ENCODE measurements at regions not wholly inside any gene's neighbourhood (a gene's known extent, or its start where the extent isn't known, plus 50 kb on each side); places are given as distances from the start of the nearest gene placed in this dataset.

DNA sequence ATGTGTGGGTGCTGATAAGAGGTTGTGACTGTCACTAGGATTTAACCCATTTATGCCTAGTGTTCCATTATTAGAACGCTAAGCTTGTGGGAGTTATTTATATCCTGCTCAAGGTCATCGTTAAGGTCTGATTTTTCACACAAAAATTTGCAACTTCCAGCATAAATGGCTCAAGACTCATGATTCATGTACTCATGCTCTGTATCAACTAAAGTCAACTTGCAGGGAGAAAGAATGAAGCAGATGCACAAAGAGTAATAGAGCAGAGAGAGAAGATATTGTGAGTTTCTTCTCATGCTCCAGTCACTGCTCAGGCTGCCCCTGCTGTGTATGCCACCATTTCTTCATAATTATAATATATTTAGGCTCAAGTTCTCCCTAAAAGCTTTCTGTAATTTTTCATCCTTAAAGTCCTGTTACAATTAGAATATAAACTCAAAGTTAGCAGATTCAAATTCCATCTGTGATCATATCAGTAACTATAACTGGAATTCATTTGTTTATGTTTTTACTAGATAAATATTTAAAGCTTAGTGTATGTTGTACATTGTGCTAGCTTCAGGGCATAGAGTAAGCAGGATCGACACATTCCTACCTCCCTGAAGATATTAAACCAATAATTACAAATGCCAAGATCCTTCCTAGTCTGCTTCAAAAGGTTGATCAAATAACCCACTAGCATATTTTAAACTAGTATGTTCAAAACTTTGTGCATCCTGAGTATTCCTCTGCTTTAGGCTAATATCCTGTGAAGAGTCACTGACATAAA lies 136.7 kb downstream of the NUDT12 start:
- TF ChIP-seq POLR2A (IDR thresholded peaks at IDR 0.05) (no peak), CTCF (IDR thresholded peaks at IDR 0.05) (no peak)

All from prostate gland (tissue), 2 donors.